H1 (cell line): ENCODE measurements at regions not wholly inside any gene's neighbourhood (a gene's known extent, or its start where the extent isn't known, plus 50 kb on each side); places are given as distances from the start of the nearest gene placed in this dataset.
A peak's percentile ranks its signal among the peaks of the same experiment; 100 is the strongest.
"Not testable (repeated sequence)": the region's sequence is repeated elsewhere in the genome, so short reads cannot be mapped to it uniquely, and the experiment has no call there.

Experiments used
- CTCF ChIA-PET: fragments of 300-600 bp; sonication (Branson Sonifier 250); formaldehyde crosslinking; loops from one replicate; lab custom pipeline; 2021; ENCODE audit not compliant: partially characterized antibody; lab: Charles Lee
- POLR2A ChIA-PET: fragments of 300-600 bp; sonication (Branson Sonifier 250); formaldehyde crosslinking; loops from one replicate; lab custom pipeline; 2021; ENCODE audit warnings: inconsistent platforms; ENCODE audit not compliant: partially characterized antibody; lab: Charles Lee
- DNase-seq, 2 experiments: peaks; one replicate each; pipeline versions ENCODE4 v3.0.0 to v3.0.0-alpha.2; 2010 to 2022; ENCODE audit warnings: low spot score in 2 of 2, low read depth in 1 of 2, mixed read lengths in 1 of 2
- FAIRE-seq: peaks from 2 replicates; lab custom pipeline; 2011; peaks lifted over from hg19 to GRCh38; lab: Jason Lieb, UNC
- H2AFZ ChIP-seq: 2 replicates; pipeline ENCODE4 v1.8.1; 2012; ENCODE audit warnings: low read length, inconsistent platforms
- H2AK5ac ChIP-seq: 2 replicates; pipeline ENCODE4 v1.6.1; 2013; ENCODE audit warnings: low read depth, low read length
- H2BK120ac ChIP-seq: replicated peaks from 2 replicates; pipeline ENCODE3; 2013; ENCODE audit warnings: low read depth, low read length, inconsistent platforms
- H2BK12ac ChIP-seq: 2 replicates; pipeline ENCODE4 v1.6.1; 2013; ENCODE audit warnings: low read depth, low read length
- H2BK15ac ChIP-seq: 2 replicates; pipeline ENCODE4 v1.6.1; 2013; ENCODE audit warnings: low read length
- H2BK20ac ChIP-seq: 2 replicates; pipeline ENCODE4 v1.6.1; 2013; ENCODE audit warnings: low read length
- H2BK5ac ChIP-seq: 2 replicates; pipeline ENCODE4 v1.6.1; 2013; ENCODE audit warnings: low read depth, low read length
- H3K14ac ChIP-seq: 2 replicates; pipeline ENCODE4 v1.6.1; 2013; ENCODE audit warnings: inconsistent platforms; ENCODE audit not compliant: insufficient read length
- H3K18ac ChIP-seq: 2 replicates; pipeline ENCODE4 v1.6.1; 2013; ENCODE audit warnings: low read length; ENCODE audit errors: extremely low read depth
- H3K23ac ChIP-seq: 2 replicates; pipeline ENCODE4 v1.6.1; 2013; ENCODE audit warnings: inconsistent platforms; ENCODE audit not compliant: insufficient read length
- H3K23me2 ChIP-seq: 2 replicates; pipeline ENCODE4 v1.6.1; 2013; ENCODE audit warnings: low read depth, low read length
- H3K27ac ChIP-seq: 2 replicates; pipeline ENCODE4 v1.6.1; 2011; ENCODE audit warnings: low read depth, low read length, inconsistent platforms
- H3K27me3 ChIP-seq, 4 experiments: replicated peaks in 1 of 4; 1 replicate in 1 of 4; 2 replicates in 3 of 4; pipeline versions ENCODE4 v1.6.1 to v1.8.1; 2011 to 2013; ENCODE audit warnings: low read length in 3 of 4, mild to moderate bottlenecking in 3 of 4, inconsistent platforms in 2 of 4, mixed read lengths in 2 of 4, moderate library complexity in 1 of 4; ENCODE audit not compliant: control insufficient read depth in 3 of 4, insufficient read depth in 3 of 4; ENCODE audit errors: extremely low read depth in 1 of 4
- H3K36me3 ChIP-seq, 4 experiments: 2 replicates each; pipeline versions ENCODE4 v1.6.1 to v1.8.1; 2011 to 2013; ENCODE audit warnings: mild to moderate bottlenecking in 4 of 4, low read length in 3 of 4, moderate library complexity in 2 of 4, control low read depth in 1 of 4, inconsistent platforms in 1 of 4; ENCODE audit not compliant: insufficient read depth in 4 of 4, control insufficient read depth in 2 of 4
- H3K4ac ChIP-seq: replicated peaks from 2 replicates; pipeline ENCODE3; 2013; ENCODE audit warnings: low read length, low read depth, mixed read lengths, inconsistent platforms; ENCODE audit not compliant: insufficient read length
- H3K4me1 ChIP-seq, 4 experiments: replicated peaks in 1 of 4; 1 replicate in 1 of 4; 2 replicates in 3 of 4; pipeline versions ENCODE4 v1.6.1 to v1.8.1; 2011 to 2013; ENCODE audit warnings: low read length in 3 of 4, inconsistent platforms in 2 of 4, mixed read lengths in 1 of 4; ENCODE audit not compliant: insufficient read depth in 4 of 4, control insufficient read depth in 3 of 4
- H3K4me2 ChIP-seq, 2 experiments: 2 replicates each; pipeline versions ENCODE4 v1.6.1 to v1.8.1; 2011 to 2013; ENCODE audit warnings: low read depth in 2 of 2, low read length in 2 of 2, control low read depth in 1 of 2, inconsistent platforms in 1 of 2, mild to moderate bottlenecking in 1 of 2; ENCODE audit not compliant: insufficient read depth in 1 of 2
- H3K4me3 ChIP-seq, 4 experiments: fragments of 200-600, 300-600 bp in 1 of 4; sonication (generic), shearing (Covaris generic), sonication (Bioruptor Twin) in 1 of 4; 2 replicates each; pipeline versions ENCODE4 v1.5.1 to v1.8.1; 2011 to 2016; ENCODE audit warnings: low read length in 4 of 4, low read depth in 3 of 4, control low read depth in 2 of 4, inconsistent platforms in 2 of 4, mild to moderate bottlenecking in 2 of 4, mixed read lengths in 1 of 4, moderate library complexity in 1 of 4; ENCODE audit not compliant: insufficient read depth in 2 of 4; ENCODE audit errors: extremely low read depth in 1 of 4
- H3K56ac ChIP-seq: replicated peaks from 2 replicates; pipeline ENCODE3; 2013; ENCODE audit warnings: low read depth, mild to moderate bottlenecking, mixed read lengths, low read length, inconsistent platforms; ENCODE audit not compliant: insufficient read length
- H3K79me1 ChIP-seq: 2 replicates; pipeline ENCODE4 v1.6.1; 2013; ENCODE audit warnings: low read depth, low read length, control low read depth
- H3K79me2 ChIP-seq, 2 experiments: 2 replicates each; pipeline versions ENCODE4 v1.6.1 to v1.8.1; 2012 to 2013; ENCODE audit warnings: low read length in 2 of 2, mild to moderate bottlenecking in 2 of 2, inconsistent platforms in 1 of 2; ENCODE audit not compliant: insufficient read depth in 2 of 2, control insufficient read depth in 1 of 2
- H3K9ac ChIP-seq, 4 experiments: replicated peaks in 1 of 4; 1 replicate in 1 of 4; 2 replicates in 3 of 4; pipeline versions ENCODE4 v1.6.1 to v1.8.1; 2011 to 2013; ENCODE audit warnings: low read depth in 3 of 4, low read length in 3 of 4, control low read depth in 2 of 4, mild to moderate bottlenecking in 2 of 4, moderate library complexity in 2 of 4, inconsistent platforms in 1 of 4; ENCODE audit errors: extremely low read depth in 1 of 4
- H3K9me3 ChIP-seq, 2 experiments: 2 replicates each; pipeline versions ENCODE4 v1.6.1 to v1.8.1; 2012 to 2013; ENCODE audit warnings: mild to moderate bottlenecking in 2 of 2, moderate library complexity in 2 of 2, control low read depth in 1 of 2, inconsistent platforms in 1 of 2, low read depth in 1 of 2, low read length in 1 of 2, mixed read lengths in 1 of 2; ENCODE audit not compliant: insufficient read depth in 2 of 2
- H4K20me1 ChIP-seq, 2 experiments: replicated peaks in 1 of 2; 2 replicates each; pipeline versions ENCODE3 to v1.8.1; 2011 to 2013; ENCODE audit warnings: inconsistent platforms in 2 of 2, low read length in 2 of 2, mild to moderate bottlenecking in 1 of 2; ENCODE audit not compliant: insufficient read depth in 2 of 2, control insufficient read depth in 1 of 2
- H4K5ac ChIP-seq: 2 replicates; pipeline ENCODE4 v1.6.1; 2013; ENCODE audit warnings: low read length, low read depth, mixed read lengths, inconsistent platforms; ENCODE audit not compliant: insufficient read length
- H4K8ac ChIP-seq: 2 replicates; pipeline ENCODE4 v1.8.0; 2013; ENCODE audit warnings: mild to moderate bottlenecking, moderate library complexity, low read length, inconsistent platforms; ENCODE audit not compliant: insufficient read depth; ENCODE audit errors: extremely low read depth
- H4K91ac ChIP-seq: replicated peaks from 2 replicates; pipeline ENCODE3; 2013; ENCODE audit warnings: low read length, mixed read lengths, inconsistent platforms; ENCODE audit not compliant: insufficient read length
- KDM1A ChIP-seq: fragments of 200-600, 300-600 bp; sonication (generic); IDR thresholded peaks from 2 replicates; pipeline ENCODE4 v1.7.1; 2016; ENCODE audit warnings: mild to moderate bottlenecking, low read length, borderline replicate concordance
- WGBS, 2 experiments: shearing (Covaris generic) in 1 of 2; methylation state at CpG; one replicate each; pipeline versions ENCODE4 v1.1.6 to v1.1.7; 2013 to 2015; ENCODE audit warnings: low lambda C conversion rate in 2 of 2, mixed read lengths in 2 of 2, inconsistent platforms in 1 of 2, low coverage in 1 of 2, missing lambda C conversion rate in 1 of 2; ENCODE audit not compliant: insufficient replicate concordance in 2 of 2, insufficient coverage in 1 of 2, insufficient read length in 1 of 2; ENCODE audit errors: extremely low coverage in 1 of 2, missing lambda C conversion rate in 1 of 2; 5-methylcytosine and 5-hydroxymethylcytosine counted together

DNA sequence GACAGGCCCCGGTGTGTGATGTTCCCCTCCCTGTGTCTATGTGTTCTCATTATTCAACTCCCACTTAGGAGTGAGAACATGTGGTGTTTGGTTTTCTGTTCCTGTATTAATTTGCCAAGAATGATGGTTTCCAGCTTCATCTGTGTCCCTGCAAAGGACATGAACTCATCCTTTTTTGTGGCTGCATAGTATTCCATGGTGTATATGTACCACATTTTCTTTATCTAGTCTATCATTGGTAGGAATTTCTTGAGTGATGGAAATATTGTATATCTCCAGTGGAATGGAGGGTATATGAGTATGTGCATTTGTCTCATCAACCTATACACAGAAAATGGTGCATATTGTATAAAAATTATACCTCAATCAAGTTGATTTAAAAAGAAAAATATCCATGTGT lies 159.3 kb downstream of the REEP3 start:
- H3K4ac ChIP-seq, H3K4me2 ChIP-seq, H3K4me1 ChIP-seq, FAIRE-seq, H3K56ac ChIP-seq: not testable (repeated sequence)
- 0 out of 2 replicates have a peak, but pooled peaks have one; percentile 42 for TF ChIP-seq KDM1A
- TF ChIP-seq, all 59 proteins: peak for 1; not testable (repeated sequence) for 58
- H2BK15ac ChIP-seq, H4K5ac ChIP-seq, H2AK5ac ChIP-seq, H3K27ac ChIP-seq, DNase-seq, H3K79me2 ChIP-seq, CTCF ChIA-PET, H4K91ac ChIP-seq, H4K20me1 ChIP-seq, H2BK20ac ChIP-seq, H2BK12ac ChIP-seq, H2AFZ ChIP-seq, H2BK5ac ChIP-seq, H3K14ac ChIP-seq, H3K79me1 ChIP-seq, H3K18ac ChIP-seq, H3K23ac ChIP-seq, H3K4me3 ChIP-seq, H3K9ac ChIP-seq, H3K36me3 ChIP-seq, H4K8ac ChIP-seq, H2BK120ac ChIP-seq, H3K23me2 ChIP-seq, H3K27me3 ChIP-seq, H3K9me3 ChIP-seq: not testable (repeated sequence)
- WGBS, 2 experiments = 88% methylated on average over 1 of the region's 1 CpG; no CpG with 5 or more reads in 1 of the 2 experiments
- POLR2A ChIA-PET = interaction anchor here (0.6 kb wide), 1 partner anchor 99 kb away, joined by 5 read pairs; no protein-coding TSS in a partner anchor
